OCI-LY3 (cell line): ENCODE measurements at regions not wholly inside any gene's neighbourhood (a gene's known extent, or its start where the extent isn't known, plus 50 kb on each side); places are given as distances from the start of the nearest gene placed in this dataset.

ENCODE experiments used
- H2AFZ ChIP-seq: fragments of 200-600, 300-600 bp; shearing (Covaris generic); 2 replicates; pipeline ENCODE4 v1.6.0; 2014; ENCODE audit warnings: antibody characterized with exemption, low read depth, low read length
- H3K27ac ChIP-seq: fragments of 200-600, 300-600 bp; sonication (generic); 2 replicates; pipeline ENCODE4 v1.5.1; 2014; ENCODE audit warnings: mild to moderate bottlenecking, low read length, moderate library complexity, mixed read lengths
- H3K27me3 ChIP-seq: fragments of 200-600, 300-600 bp; sonication (generic); 2 replicates; pipeline ENCODE4 v1.6.1; 2014; ENCODE audit warnings: low read depth, low read length, mixed read lengths
- H3K36me3 ChIP-seq: fragments of 200-600, 300-600 bp; sonication (generic); replicated peaks from 2 replicates; pipeline ENCODE3; 2014; ENCODE audit warnings: low read depth, low read length, mixed read lengths
- H3K4me1 ChIP-seq: fragments of 300-600, 200-600 bp; sonication (generic); 2 replicates; pipeline ENCODE4 v1.6.1; 2014; ENCODE audit warnings: low read length, mixed read lengths
- H3K4me2 ChIP-seq: fragments of 200-600, 300-600 bp; sonication (generic); 2 replicates; pipeline ENCODE4 v1.6.1; 2014; ENCODE audit warnings: low read length, mixed read lengths
- H3K4me3 ChIP-seq: fragments of 300-600, 200-600 bp; sonication (generic); 2 replicates; pipeline ENCODE4 v1.5.1; 2014; ENCODE audit warnings: antibody characterized with exemption, mild to moderate bottlenecking, low read length, moderate library complexity
- H3K79me2 ChIP-seq: fragments of 300-600, 200-600 bp; shearing (Covaris generic); 2 replicates; pipeline ENCODE4 v1.6.1; 2014; ENCODE audit warnings: mild to moderate bottlenecking, low read length, mixed read lengths
- H3K9ac ChIP-seq: fragments of 300-600, 200-600 bp; shearing (Covaris generic); 2 replicates; pipeline ENCODE4 v1.6.0; 2014; ENCODE audit warnings: mild to moderate bottlenecking, low read length, moderate library complexity
- H3K9me3 ChIP-seq: fragments of 200-600, 300-600 bp; shearing (Covaris generic); 2 replicates; pipeline ENCODE4 v1.6.1; 2014; ENCODE audit warnings: low read length, mixed read lengths; ENCODE audit not compliant: insufficient read depth
- H4K20me1 ChIP-seq: fragments of 200-600, 300-600 bp; sonication (generic); 2 replicates; pipeline ENCODE4 v1.6.1; 2016; ENCODE audit warnings: low read length, mixed read lengths; ENCODE audit not compliant: insufficient read depth
- EZH2phosphoT487 ChIP-seq: fragments of 200-600 bp; shearing (Covaris generic); IDR thresholded peaks from 2 replicates; pipeline ENCODE4 v1.6.1; 2018; ENCODE audit warnings: antibody characterized with exemption, mixed run types, low read depth
- TF ChIP-seq, protein P1 (sequence below): fragments of 200-600, 300-600 bp; sonication (generic); IDR thresholded peaks from 2 replicates; pipeline ENCODE4 v1.5.1; 2014; ENCODE audit warnings: antibody characterized with exemption, low read length, low read depth

GRCh38 chr10:44662051-44662450 lies 249.1 kb upstream of the TMEM72 start:
- no peak for TF ChIP-seq EZH2phosphoT487
- TF ChIP-seq, protein P1, sequence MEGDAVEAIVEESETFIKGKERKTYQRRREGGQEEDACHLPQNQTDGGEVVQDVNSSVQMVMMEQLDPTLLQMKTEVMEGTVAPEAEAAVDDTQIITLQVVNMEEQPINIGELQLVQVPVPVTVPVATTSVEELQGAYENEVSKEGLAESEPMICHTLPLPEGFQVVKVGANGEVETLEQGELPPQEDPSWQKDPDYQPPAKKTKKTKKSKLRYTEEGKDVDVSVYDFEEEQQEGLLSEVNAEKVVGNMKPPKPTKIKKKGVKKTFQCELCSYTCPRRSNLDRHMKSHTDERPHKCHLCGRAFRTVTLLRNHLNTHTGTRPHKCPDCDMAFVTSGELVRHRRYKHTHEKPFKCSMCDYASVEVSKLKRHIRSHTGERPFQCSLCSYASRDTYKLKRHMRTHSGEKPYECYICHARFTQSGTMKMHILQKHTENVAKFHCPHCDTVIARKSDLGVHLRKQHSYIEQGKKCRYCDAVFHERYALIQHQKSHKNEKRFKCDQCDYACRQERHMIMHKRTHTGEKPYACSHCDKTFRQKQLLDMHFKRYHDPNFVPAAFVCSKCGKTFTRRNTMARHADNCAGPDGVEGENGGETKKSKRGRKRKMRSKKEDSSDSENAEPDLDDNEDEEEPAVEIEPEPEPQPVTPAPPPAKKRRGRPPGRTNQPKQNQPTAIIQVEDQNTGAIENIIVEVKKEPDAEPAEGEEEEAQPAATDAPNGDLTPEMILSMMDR: no peak
- Histone ChIP-seq H3K4me3 (no peak overlapping the region), H3K27me3 (no peaks in the 10 kb centered on the region), H3K79me2 (no peaks in the 10 kb centered on the region), H3K27ac (no peak overlapping the region), H3K9me3 (no peaks in the 10 kb centered on the region), H4K20me1 (no peaks in the 10 kb centered on the region), H3K4me2 (no peak overlapping the region), H2AFZ (no peak overlapping the region), H3K4me1 (no peaks in the 10 kb centered on the region), H3K36me3 (no peaks in the 10 kb centered on the region), H3K9ac (no peak overlapping the region)

DNA sequence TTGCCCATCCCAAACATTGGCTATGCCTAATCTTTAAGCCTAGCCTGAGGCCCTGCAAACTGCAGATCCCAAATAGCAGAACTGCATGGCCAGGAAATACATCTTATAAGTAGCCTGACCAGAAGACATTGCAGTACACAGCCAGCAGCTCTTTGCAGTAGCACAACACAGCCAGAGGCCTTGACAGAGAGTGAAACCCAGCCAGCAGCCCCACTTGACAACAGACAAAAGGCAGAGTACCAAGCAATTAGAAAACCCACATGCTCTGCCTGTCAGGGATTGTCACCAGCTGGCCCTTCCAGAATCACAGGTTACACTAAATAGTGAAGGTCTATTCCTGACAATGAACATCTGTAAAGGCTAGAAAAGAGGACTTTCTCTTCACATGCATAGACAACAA lies 242.8 kb upstream of the TMEM72 start:
- no peaks in the 10 kb centered on the region for H4K20me1 ChIP-seq
- no peaks in the 10 kb centered on the region for H3K4me1 ChIP-seq
- no peaks in the 10 kb centered on the region for H3K79me2 ChIP-seq
- H3K4me3 ChIP-seq: no peak overlapping the region
- no peaks in the 10 kb centered on the region for H3K27me3 ChIP-seq
- H3K9me3 ChIP-seq: no peaks in the 10 kb centered on the region
- H2AFZ ChIP-seq: no peak overlapping the region
- H3K27ac ChIP-seq: no peak overlapping the region
- no peak overlapping the region for H3K4me2 ChIP-seq
- no peak for TF ChIP-seq EZH2phosphoT487
- TF ChIP-seq, protein P1: no peak
- H3K9ac ChIP-seq: no peak overlapping the region
- no peaks in the 10 kb centered on the region for H3K36me3 ChIP-seq

DNA sequence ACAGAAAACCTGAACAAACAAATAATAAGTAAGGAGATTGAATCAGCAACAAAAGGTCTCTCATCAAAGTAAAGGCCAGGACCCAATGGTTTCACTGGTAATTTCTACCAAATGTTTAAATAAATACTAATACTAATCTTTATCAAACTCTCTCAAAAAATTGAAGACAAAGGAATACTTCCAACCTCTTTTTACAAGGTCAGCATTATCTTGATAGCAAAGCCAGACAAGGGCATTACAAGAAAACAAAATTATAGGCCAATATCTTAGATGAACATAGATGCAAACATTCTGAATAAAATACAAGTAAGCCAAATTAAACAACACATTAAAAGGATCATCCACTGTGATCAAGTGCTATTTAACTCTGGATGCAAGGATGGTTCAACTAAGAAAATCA lies 239.8 kb upstream of the TMEM72 start:
- no peaks in the 10 kb centered on the region for H3K79me2 ChIP-seq
- H3K27me3 ChIP-seq: no peaks in the 10 kb centered on the region
- no peaks in the 10 kb centered on the region for H3K4me1 ChIP-seq
- no peak overlapping the region for H3K4me2 ChIP-seq
- H2AFZ ChIP-seq: no peak overlapping the region
- no peak for TF ChIP-seq EZH2phosphoT487
- TF ChIP-seq, protein P1: no peak
- H3K9me3 ChIP-seq: no peaks in the 10 kb centered on the region
- H3K27ac ChIP-seq: no peak overlapping the region
- no peak overlapping the region for H3K9ac ChIP-seq
- no peaks in the 10 kb centered on the region for H3K36me3 ChIP-seq
- no peak overlapping the region for H3K4me3 ChIP-seq
- no peaks in the 10 kb centered on the region for H4K20me1 ChIP-seq

GRCh38 chr10:44673245-44673983 lies 237.7 kb upstream of the TMEM72 start:
- Histone ChIP-seq H3K4me1 (no peaks in the 10 kb centered on the region), H3K4me2 (no peak overlapping the region), H3K27me3 (no peaks in the 10 kb centered on the region), H3K27ac (no peak overlapping the region), H3K36me3 (no peaks in the 10 kb centered on the region), H2AFZ (no peak overlapping the region), H3K9ac (no peak overlapping the region), H3K4me3 (no peak overlapping the region), H4K20me1 (no peaks in the 10 kb centered on the region), H3K79me2 (no peaks in the 10 kb centered on the region), H3K9me3 (no peaks in the 10 kb centered on the region)
- TF ChIP-seq, protein P1: no peak
- no peak for TF ChIP-seq EZH2phosphoT487
